Smooth muscle cell (in vitro differentiated cells): ENCODE measurements at regions not wholly inside any gene's neighbourhood (a gene's known extent, or its start where the extent isn't known, plus 50 kb on each side); places are given as distances from the start of the nearest gene placed in this dataset.
"Not testable (repeated sequence)": the region's sequence is repeated elsewhere in the genome, so short reads cannot be mapped to it uniquely, and the experiment has no call there.

Source experiments
- DNase-seq: peaks from one replicate; lab custom pipeline; 2025; ENCODE audit not compliant: unreplicated experiment; lab: John Stamatoyannopoulos, UW
- H2AFZ ChIP-seq: fragments of 200-600 bp; sonication (generic); 2 replicates; pipeline ENCODE4 v1.6.0; 2016; ENCODE audit warnings: antibody characterized with exemption, low read depth, mild to moderate bottlenecking
- H3F3A ChIP-seq: fragments of 200-600 bp; sonication (generic); 2 replicates; pipeline ENCODE4 v1.6.0; 2017; ENCODE audit warnings: antibody characterized with exemption, low read depth
- H3K27ac ChIP-seq: fragments of 200-600 bp; sonication (generic); 2 replicates; pipeline ENCODE4 v1.5.1; 2016; ENCODE audit warnings: low read depth, mild to moderate bottlenecking
- H3K27me3 ChIP-seq: fragments of 200-600 bp; sonication (generic); 2 replicates; pipeline ENCODE4 v1.6.1; 2016; ENCODE audit warnings: low read depth, mild to moderate bottlenecking
- H3K36me3 ChIP-seq: fragments of 200-600 bp; sonication (generic); 2 replicates; pipeline ENCODE4 v1.5.1; 2016; ENCODE audit warnings: low read depth
- H3K4me1 ChIP-seq: fragments of 200-600 bp; sonication (generic); 2 replicates; pipeline ENCODE4 v1.5.1; 2016; ENCODE audit warnings: low read depth
- H3K4me2 ChIP-seq: fragments of 200-600 bp; sonication (generic); 2 replicates; pipeline ENCODE4 v1.6.0; 2016; ENCODE audit warnings: mild to moderate bottlenecking
- H3K4me3 ChIP-seq: fragments of 200-600 bp; sonication (generic); 2 replicates; pipeline ENCODE4 v1.5.1; 2016; ENCODE audit warnings: mild to moderate bottlenecking
- H3K79me2 ChIP-seq: fragments of 200-600 bp; sonication (generic); 2 replicates; pipeline ENCODE4 v1.6.0; 2016; ENCODE audit warnings: low read depth, mild to moderate bottlenecking
- H3K9ac ChIP-seq: fragments of 200-600 bp; sonication (generic); 2 replicates; pipeline ENCODE4 v1.6.0; 2016; ENCODE audit warnings: low read depth
- H3K9me3 ChIP-seq: fragments of 200-600 bp; sonication (generic); replicated peaks from 2 replicates; pipeline ENCODE4 v1.5.1; 2016; ENCODE audit warnings: low read depth
- H4K20me1 ChIP-seq: fragments of 200-600 bp; sonication (generic); 2 replicates; pipeline ENCODE4 v1.6.0; 2016; ENCODE audit warnings: low read depth
- WGBS: methylation state at CpG from one replicate; pipeline ENCODE4 v1.1.7; 2016; ENCODE audit warnings: low lambda C conversion rate; 5-methylcytosine and 5-hydroxymethylcytosine counted together
- TF ChIP-seq, protein P1 (sequence below): fragments of 200-600 bp; sonication (generic); IDR thresholded peaks from 2 replicates; pipeline ENCODE4 v1.5.1; 2017; ENCODE audit warnings: borderline replicate concordance, mild to moderate bottlenecking, antibody characterized with exemption; ENCODE audit not compliant: insufficient read depth, poor library complexity, severe bottlenecking

DNA sequence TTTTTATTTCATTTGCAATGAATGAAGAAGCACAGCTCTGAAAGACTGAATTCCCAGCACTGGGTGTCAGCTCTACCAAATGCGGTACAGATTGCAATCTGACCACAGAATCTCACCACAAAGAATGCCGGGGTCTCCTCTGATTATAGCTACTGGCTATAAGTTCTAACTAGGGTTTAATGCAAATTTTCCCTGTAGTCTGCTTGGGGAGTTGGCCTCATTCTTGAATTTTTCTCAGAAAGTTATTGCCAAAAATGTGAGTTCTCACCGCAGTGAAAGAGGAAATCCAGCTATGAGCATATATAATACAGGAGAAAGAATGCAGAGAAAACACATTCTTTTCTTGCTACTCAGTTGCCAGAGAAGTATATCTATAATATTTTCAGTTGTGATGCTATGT is 1255.7 kb upstream of the LRRTM3 start:
- no peaks in the 10 kb centered on the region for H4K20me1 ChIP-seq
- H3K27ac ChIP-seq: peak overlapping the region; percentile 8
- H3K4me2 ChIP-seq: peak overlapping the region; percentile 38
- no peaks in the 10 kb centered on the region for H3K36me3 ChIP-seq
- H3K4me3 ChIP-seq: no peak overlapping the region
- H3K27me3 ChIP-seq: no peaks in the 10 kb centered on the region
- no peak for DNase-seq
- TF ChIP-seq, protein P1, sequence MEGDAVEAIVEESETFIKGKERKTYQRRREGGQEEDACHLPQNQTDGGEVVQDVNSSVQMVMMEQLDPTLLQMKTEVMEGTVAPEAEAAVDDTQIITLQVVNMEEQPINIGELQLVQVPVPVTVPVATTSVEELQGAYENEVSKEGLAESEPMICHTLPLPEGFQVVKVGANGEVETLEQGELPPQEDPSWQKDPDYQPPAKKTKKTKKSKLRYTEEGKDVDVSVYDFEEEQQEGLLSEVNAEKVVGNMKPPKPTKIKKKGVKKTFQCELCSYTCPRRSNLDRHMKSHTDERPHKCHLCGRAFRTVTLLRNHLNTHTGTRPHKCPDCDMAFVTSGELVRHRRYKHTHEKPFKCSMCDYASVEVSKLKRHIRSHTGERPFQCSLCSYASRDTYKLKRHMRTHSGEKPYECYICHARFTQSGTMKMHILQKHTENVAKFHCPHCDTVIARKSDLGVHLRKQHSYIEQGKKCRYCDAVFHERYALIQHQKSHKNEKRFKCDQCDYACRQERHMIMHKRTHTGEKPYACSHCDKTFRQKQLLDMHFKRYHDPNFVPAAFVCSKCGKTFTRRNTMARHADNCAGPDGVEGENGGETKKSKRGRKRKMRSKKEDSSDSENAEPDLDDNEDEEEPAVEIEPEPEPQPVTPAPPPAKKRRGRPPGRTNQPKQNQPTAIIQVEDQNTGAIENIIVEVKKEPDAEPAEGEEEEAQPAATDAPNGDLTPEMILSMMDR: no peak
- no peaks in the 10 kb centered on the region for H3K79me2 ChIP-seq
- no peaks in the 10 kb centered on the region for H3K4me1 ChIP-seq
- H3K9ac ChIP-seq: no peak overlapping the region
- H3F3A ChIP-seq: no peaks in the 10 kb centered on the region
- no peaks in the 10 kb centered on the region for H3K9me3 ChIP-seq
- 17% methylated on average over 3 of the region's 3 CpGs for WGBS
- no peak overlapping the region for H2AFZ ChIP-seq

DNA sequence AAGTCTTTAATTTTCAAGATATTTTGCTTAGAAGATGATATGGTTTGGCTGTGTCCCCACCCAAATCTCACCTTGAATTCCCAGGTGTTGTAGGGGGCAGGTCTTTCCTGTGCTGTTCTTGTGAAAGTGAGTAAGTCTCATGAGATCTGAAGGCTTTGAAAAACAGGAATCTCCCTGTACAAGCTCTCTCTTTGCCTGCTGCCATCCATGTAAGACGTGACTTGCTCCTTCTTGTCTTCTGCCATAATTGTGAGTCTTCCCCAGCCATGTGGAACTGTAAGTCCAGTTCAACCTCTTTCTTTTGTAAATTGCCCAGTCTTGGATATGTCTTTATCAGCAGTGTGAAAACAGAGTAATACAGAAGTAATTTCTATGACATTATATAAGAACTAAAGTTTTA is 1255.2 kb upstream of the LRRTM3 start:
- not testable (repeated sequence) for DNase-seq, H3K4me3 ChIP-seq, H3K4me1 ChIP-seq, H3K9me3 ChIP-seq, H3K36me3 ChIP-seq, H3K9ac ChIP-seq, H3F3A ChIP-seq, H3K27me3 ChIP-seq, H3K4me2 ChIP-seq, H4K20me1 ChIP-seq, H3K79me2 ChIP-seq, H2AFZ ChIP-seq
- WGBS: 82% methylated on average over 1 of the region's 1 CpG
- H3K27ac ChIP-seq: peak overlapping the region; percentile 8

DNA sequence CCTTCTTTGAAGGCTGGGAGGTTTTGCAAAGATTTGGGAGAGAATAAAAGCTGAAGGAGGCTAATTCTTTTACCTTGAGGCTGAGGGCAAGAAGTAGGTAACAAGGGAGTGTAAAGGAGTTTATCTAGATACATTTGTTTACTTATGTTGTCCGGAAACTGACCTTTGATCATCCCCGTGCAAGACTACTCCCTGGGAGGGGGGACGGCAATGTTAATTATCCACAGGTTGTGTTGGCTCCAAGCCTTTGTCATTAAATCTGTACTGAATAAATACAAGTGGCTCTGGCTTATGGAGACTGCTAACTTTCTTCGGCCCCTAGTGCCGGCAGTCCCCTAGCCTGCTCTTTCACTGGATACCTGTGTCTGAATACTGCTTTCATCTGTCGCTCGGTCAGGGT is 1250.6 kb upstream of the LRRTM3 start:
- H3K36me3 ChIP-seq: no peaks in the 10 kb centered on the region
- H3K4me3 ChIP-seq: no peak overlapping the region
- 94% methylated on average over 7 of the region's 7 CpGs for WGBS
- no peak overlapping the region for H3K9ac ChIP-seq
- no peak overlapping the region for H2AFZ ChIP-seq
- no peak overlapping the region for H3K27ac ChIP-seq
- no peaks in the 10 kb centered on the region for H3K4me1 ChIP-seq
- H3K9me3 ChIP-seq: no peaks in the 10 kb centered on the region
- no peaks in the 10 kb centered on the region for H4K20me1 ChIP-seq
- DNase-seq: no peak
- no peak overlapping the region for H3K4me2 ChIP-seq
- TF ChIP-seq, protein P1: no peak
- H3K79me2 ChIP-seq: no peaks in the 10 kb centered on the region
- H3K27me3 ChIP-seq: no peaks in the 10 kb centered on the region
- H3F3A ChIP-seq: no peaks in the 10 kb centered on the region

DNA sequence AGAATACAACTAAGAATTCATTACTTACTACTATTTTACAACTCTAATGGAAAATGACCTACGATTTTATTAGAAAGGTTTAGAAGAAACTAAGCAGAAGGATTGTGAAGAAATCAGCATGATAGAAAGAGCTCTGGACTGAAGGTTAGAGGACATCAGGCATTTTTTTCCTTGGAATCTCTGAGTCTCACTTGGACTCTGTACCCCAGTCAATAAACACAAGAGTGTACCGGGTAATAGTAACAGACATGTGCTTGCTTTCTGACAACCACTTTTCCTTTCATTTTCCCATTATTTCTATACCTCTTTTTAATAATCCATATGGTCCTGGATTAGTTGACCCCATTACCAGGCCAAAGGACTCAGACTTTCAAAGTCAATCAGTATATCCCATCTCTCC is 1240.9 kb upstream of the LRRTM3 start:
- DNase-seq: no peak
- WGBS: 91% methylated on average over 2 of the region's 2 CpGs
- Histone ChIP-seq H3F3A (no peaks in the 10 kb centered on the region), H3K36me3 (no peaks in the 10 kb centered on the region), H4K20me1 (no peaks in the 10 kb centered on the region), H3K9me3 (no peaks in the 10 kb centered on the region), H3K4me3 (no peak overlapping the region), H3K4me1 (no peaks in the 10 kb centered on the region), H3K27ac (no peak overlapping the region), H3K9ac (no peak overlapping the region), H2AFZ (no peak overlapping the region), H3K4me2 (no peak overlapping the region), H3K79me2 (no peaks in the 10 kb centered on the region), H3K27me3 (no peaks in the 10 kb centered on the region)
- TF ChIP-seq, protein P1: no peak
